ENCODE measurements at regions not wholly inside any gene's neighbourhood (a gene's known extent, or its start where the extent isn't known, plus 50 kb on each side); places are given as distances from the start of the nearest gene placed in this dataset.

- TF ChIP-seq CTCF (IDR thresholded peaks at IDR 0.05) (no peak), POLR2AphosphoS5 (IDR thresholded peaks at IDR 0.05) (no peak), POLR2A (IDR thresholded peaks at IDR 0.05) (no peak), EP300 (IDR thresholded peaks at IDR 0.05) (no peak)
Observed at GRCh38 chrY:10092342-10092741, 564.7 kb downstream of the TSPY10 start.

Measured in sigmoid colon (tissue), 4 donors.